Suprapubic skin (tissue), 4 donors: ENCODE measurements at regions not wholly inside any gene's neighbourhood (a gene's known extent, or its start where the extent isn't known, plus 50 kb on each side); places are given as distances from the start of the nearest gene placed in this dataset.

ENCODE experiments used
- CTCF ChIP-seq, 2 donors: fragments of 200-600 bp in 1 of 2; fragments of 450-650 bp in 1 of 2; sonication (generic) in 1 of 2; IDR thresholded peaks; one replicate each; pipeline ENCODE4 v1.5.1; 2016 to 2019; ENCODE audit warnings: antibody characterized with exemption in 2 of 2, mild to moderate bottlenecking in 1 of 2, moderate library complexity in 1 of 2
- EP300 ChIP-seq: sonication (generic); formaldehyde crosslinking; IDR thresholded peaks from one replicate; pipeline ENCODE4 v1.6.1; 2017; ENCODE audit warnings: antibody characterized with exemption
- POLR2A ChIP-seq, 2 donors: fragments of 450-650 bp; IDR thresholded peaks; one replicate each; pipeline ENCODE4 v1.6.1; 2017; ENCODE audit warnings: antibody characterized with exemption in 2 of 2, mild to moderate bottlenecking in 2 of 2, moderate library complexity in 2 of 2
- POLR2AphosphoS5 ChIP-seq, 3 donors: sonication (generic); formaldehyde crosslinking; IDR thresholded peaks; one replicate each; pipeline ENCODE4 v1.6.1; 2017; ENCODE audit warnings: antibody characterized with exemption in 3 of 3

GRCh38 chr15:81524496-81524895 lies 150.5 kb upstream of the TMC3 start:
- no peak for TF ChIP-seq POLR2AphosphoS5 (IDR thresholded peaks at IDR 0.05)
- TF ChIP-seq CTCF (IDR thresholded peaks at IDR 0.05), result no peak
- no peak for TF ChIP-seq POLR2A (IDR thresholded peaks at IDR 0.05)
- TF ChIP-seq EP300, result no peak
